Activated T-cell treated with anti-CD3 and anti-CD28 coated beads, Interleukin-2, amount 50 U/mL, for 4 hours (primary cell): ENCODE measurements at regions not wholly inside any gene's neighbourhood (a gene's known extent, or its start where the extent isn't known, plus 50 kb on each side); places are given as distances from the start of the nearest gene placed in this dataset.
"Not testable (repeated sequence)": the region's sequence is repeated elsewhere in the genome, so short reads cannot be mapped to it uniquely, and the experiment has no call there.

Source experiments
- ATAC-seq, 2 donors: fragments of 200-7000 bp; cut with Tn5 transposase; one replicate each; pipeline ENCODE4 v1.10.0; 2021
- DNase-seq: peaks from one replicate; pipeline ENCODE4 v3.0.0-alpha.2; 2020
- H3K27me3 Mint-ChIP-seq: one replicate; pipeline ENCODE4 v1.8.0; 2021; ENCODE audit warnings: low read depth, mixed read lengths
- H3K36me3 Mint-ChIP-seq: one replicate; pipeline ENCODE4 v1.8.0; 2022; ENCODE audit warnings: mixed read lengths; ENCODE audit not compliant: insufficient read depth
- H3K4me1 Mint-ChIP-seq: one replicate; pipeline ENCODE4 v1.8.0; 2021; ENCODE audit warnings: low read depth, mixed read lengths
- H3K4me3 Mint-ChIP-seq: one replicate; pipeline ENCODE4 v1.8.0; 2021; ENCODE audit warnings: mild to moderate bottlenecking, moderate library complexity, mixed read lengths
- H3K9me3 Mint-ChIP-seq: one replicate; pipeline ENCODE4 v1.8.0; 2021; ENCODE audit warnings: mixed read lengths

DNA sequence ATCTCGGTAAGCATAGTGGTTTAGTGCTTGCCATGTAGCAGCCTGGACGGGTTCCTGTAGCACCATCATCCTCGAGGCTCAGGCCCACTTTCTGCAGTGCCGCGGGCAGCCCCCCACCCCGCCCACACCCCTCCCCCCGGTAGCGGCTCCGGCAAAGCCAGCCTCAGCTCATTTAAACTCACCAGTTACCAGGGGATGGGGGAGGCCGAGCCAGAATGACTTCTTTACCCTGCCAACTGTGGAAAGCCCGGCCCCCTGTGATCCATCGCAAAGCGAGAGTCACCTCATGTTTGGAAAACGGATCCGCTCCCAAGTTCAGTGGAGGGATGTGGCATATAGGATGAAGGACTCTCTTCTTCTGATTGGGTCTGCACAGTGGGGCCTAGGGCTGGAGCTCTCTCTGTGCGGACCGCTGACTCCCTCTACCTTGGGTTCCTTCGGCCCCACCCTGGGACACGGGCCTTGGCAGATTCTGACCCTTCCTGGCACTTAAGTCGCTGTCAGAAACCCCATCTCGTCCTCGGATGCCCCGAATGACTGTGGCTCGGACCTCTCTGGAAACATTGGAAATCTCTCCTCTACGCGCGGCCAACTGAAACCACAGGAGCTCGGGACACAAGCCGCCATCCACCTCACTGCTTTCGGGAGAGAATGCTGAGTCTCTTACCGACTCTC lies 337.8 kb upstream of the DEFB115 start:
- H3K4me3 Mint-ChIP-seq: no peak overlapping the region
- H3K27me3 Mint-ChIP-seq: no peaks in the 10 kb centered on the region
- peaks cover 16% of the 10 kb centered on the region for H3K9me3 Mint-ChIP-seq
- no peaks in the 10 kb centered on the region for H3K4me1 Mint-ChIP-seq
- DNase-seq (no peak), ATAC-seq (no peak)
- no peaks in the 10 kb centered on the region for H3K36me3 Mint-ChIP-seq

GRCh38 chr20:30921286-30922071 lies 336.0 kb upstream of the DEFB115 start:
- peaks cover 2% of the 10 kb centered on the region for H3K36me3 Mint-ChIP-seq
- H3K27me3 Mint-ChIP-seq: no peaks in the 10 kb centered on the region
- no peak for DNase-seq
- ATAC-seq: no peak
- H3K9me3 Mint-ChIP-seq: peaks cover 25% of the 10 kb centered on the region
- no peak overlapping the region for H3K4me3 Mint-ChIP-seq
- no peaks in the 10 kb centered on the region for H3K4me1 Mint-ChIP-seq

DNA sequence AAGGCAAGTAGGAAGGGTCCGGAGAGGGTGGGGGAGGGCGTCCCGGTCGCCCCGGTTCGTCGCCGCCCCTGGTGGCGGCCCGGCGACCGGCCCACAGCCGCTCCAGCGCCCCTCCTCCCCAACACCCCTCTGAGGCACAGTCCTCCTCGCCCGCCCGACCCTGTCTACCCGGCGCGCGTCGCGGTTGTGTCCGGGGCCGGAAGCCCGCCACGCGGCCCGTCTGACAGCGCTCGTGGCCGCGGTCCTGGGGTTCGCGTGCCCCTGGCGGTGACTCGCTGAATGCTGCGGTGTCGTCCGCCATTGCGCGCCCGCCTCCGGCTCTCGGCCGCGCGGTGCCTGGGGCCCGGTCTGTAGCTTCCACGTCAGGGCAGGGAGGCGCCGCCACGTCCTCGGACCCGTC lies 335.3 kb upstream of the DEFB115 start:
- peaks cover 2% of the 10 kb centered on the region for H3K36me3 Mint-ChIP-seq
- DNase-seq: no peak
- no peak overlapping the region for H3K4me3 Mint-ChIP-seq

GRCh38 chr20:30937790-30938189 lies 319.7 kb upstream of the DEFB115 start:
- H3K36me3 Mint-ChIP-seq: no peaks in the 10 kb centered on the region
- H3K9me3 Mint-ChIP-seq: peaks cover 13% of the 10 kb centered on the region
- H3K4me1 Mint-ChIP-seq: no peaks in the 10 kb centered on the region
- no peaks in the 10 kb centered on the region for H3K27me3 Mint-ChIP-seq
- H3K4me3 Mint-ChIP-seq: no peak overlapping the region
- DNase-seq (no peak), ATAC-seq (no peak)

More for the DNA sequence above, 335.3 kb upstream of the DEFB115 start:
- no peak for ATAC-seq
- Mint-ChIP-seq H3K9me3 (peaks cover 26% of the 10 kb centered on the region), H3K27me3 (no peaks in the 10 kb centered on the region), H3K4me1 (no peaks in the 10 kb centered on the region)

- DNase-seq (no peak), ATAC-seq (no peak)
- Mint-ChIP-seq H3K36me3 (no peaks in the 10 kb centered on the region), H3K4me1 (no peaks in the 10 kb centered on the region), H3K9me3 (peaks cover 5% of the 10 kb centered on the region), H3K4me3 (no peak overlapping the region), H3K27me3 (no peaks in the 10 kb centered on the region)
Measured at GRCh38 chr20:30949761-30950160, 307.7 kb upstream of the DEFB115 start.

GRCh38 chr20:30951088-30951487 lies 306.4 kb upstream of the DEFB115 start:
- not testable (repeated sequence) for H3K4me1 Mint-ChIP-seq, H3K9me3 Mint-ChIP-seq, H3K27me3 Mint-ChIP-seq, H3K36me3 Mint-ChIP-seq, DNase-seq, ATAC-seq, H3K4me3 Mint-ChIP-seq

DNA sequence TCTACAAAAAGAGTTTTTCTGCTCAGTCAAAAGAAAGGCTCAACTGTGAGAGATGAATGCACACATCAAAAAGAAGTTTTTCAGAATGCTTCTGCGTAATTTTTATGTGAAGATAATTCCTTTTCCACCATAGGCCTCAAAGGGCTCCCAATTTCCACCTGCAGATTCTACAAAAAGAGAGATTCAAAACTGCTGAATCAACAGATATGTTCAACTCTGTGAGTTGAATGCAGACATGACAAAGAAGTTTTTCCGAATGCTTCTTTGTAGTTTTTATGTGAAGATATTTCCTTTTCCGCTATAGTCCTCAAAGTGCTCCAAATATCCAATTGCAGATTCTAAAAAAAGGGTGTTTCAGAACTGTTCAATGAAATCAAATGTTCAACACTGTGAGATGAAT lies 300.8 kb upstream of the DEFB115 start:
- not testable (repeated sequence) for H3K4me3 Mint-ChIP-seq, ATAC-seq, H3K4me1 Mint-ChIP-seq, H3K9me3 Mint-ChIP-seq, H3K36me3 Mint-ChIP-seq, H3K27me3 Mint-ChIP-seq, DNase-seq

DNA sequence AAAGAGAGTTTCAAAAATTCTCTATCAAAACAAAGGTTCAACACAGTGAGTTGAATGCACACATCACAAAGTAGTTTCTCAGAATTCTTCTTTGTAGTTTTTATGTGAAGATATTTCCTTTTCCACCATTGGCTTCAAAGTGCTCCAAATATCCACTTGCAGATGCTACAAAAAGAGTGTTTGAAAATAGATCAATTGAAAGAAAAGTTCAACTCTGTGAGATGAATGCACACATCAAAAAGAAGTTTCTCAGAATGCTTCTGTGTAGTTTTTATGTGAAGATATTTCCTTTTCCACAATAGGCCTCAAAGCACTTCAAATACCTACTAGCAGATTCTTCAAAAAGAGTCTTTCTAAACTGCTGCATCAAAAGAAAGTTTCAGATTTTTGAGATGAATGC lies 298.3 kb upstream of the DEFB115 start:
- not testable (repeated sequence) for H3K9me3 Mint-ChIP-seq, DNase-seq, ATAC-seq, H3K4me3 Mint-ChIP-seq, H3K4me1 Mint-ChIP-seq, H3K27me3 Mint-ChIP-seq, H3K36me3 Mint-ChIP-seq

DNA sequence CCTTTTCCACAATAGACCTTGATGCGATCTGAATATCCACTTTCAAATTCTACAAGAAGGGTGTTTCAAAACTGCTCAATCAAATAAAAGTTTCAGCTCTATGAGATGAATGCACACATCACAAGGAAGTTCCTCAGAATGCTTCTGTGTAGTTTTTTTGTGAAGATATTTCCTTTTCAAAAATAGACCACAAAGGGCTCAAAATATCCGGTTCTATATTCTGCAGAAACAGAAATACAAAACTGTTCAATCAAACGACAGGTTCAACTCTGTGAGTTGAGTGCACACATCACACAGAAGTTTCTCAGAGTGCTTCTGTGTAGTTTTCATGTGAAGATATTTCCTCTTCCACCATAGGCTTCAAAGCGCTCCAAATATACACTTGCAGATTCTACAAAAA lies 293.9 kb upstream of the DEFB115 start:
- H3K9me3 Mint-ChIP-seq: no peaks in the 10 kb centered on the region

DNA sequence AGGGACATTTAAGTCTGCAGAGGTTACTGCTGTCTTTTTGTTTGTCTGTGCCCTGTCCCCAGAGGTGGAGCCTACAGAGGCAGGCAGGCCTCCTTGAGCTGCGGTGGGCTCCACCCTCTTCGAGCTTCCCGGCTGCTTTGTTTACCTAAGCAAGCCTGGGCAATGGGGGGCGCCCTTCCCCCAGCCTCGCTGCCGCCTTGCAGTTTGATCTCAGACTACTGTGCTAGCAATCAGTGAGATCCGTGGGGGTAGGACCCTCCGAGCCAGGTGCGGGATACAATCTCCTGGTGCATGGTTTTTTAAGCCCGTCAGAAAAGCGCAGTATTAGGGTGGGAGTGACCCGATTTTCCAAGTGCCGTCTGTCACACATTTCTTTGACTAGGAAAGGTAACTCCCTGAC lies 281.6 kb upstream of the DEFB115 start:
- H3K27me3 Mint-ChIP-seq, H3K4me3 Mint-ChIP-seq, H3K36me3 Mint-ChIP-seq, H3K9me3 Mint-ChIP-seq, H3K4me1 Mint-ChIP-seq, DNase-seq, ATAC-seq: not testable (repeated sequence)

More for the DNA sequence above, 293.9 kb upstream of the DEFB115 start:
- ATAC-seq: no peak
- DNase-seq: no peak
- no peaks in the 10 kb centered on the region for H3K36me3 Mint-ChIP-seq
- H3K4me1 Mint-ChIP-seq: no peaks in the 10 kb centered on the region
- no peaks in the 10 kb centered on the region for H3K27me3 Mint-ChIP-seq
- no peak overlapping the region for H3K4me3 Mint-ChIP-seq

DNA sequence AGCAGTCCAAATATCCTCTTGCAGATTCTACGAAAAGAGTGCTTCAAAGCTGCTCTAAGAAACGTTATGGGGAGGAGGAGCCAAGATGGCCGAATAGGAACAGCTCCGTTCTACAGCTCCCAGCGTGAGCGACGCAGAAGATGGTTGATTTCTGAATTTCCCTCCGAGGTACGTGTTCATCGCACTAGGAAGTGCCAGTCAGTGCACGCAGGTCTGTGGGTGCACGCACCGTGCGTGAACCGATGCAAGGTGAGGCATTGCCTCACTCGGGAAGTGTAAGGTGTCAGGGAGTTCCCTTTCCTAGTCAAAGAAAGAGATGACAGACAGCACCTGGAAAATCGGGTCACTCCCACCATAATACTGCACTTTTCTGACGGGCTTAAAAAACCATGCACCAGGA lies 272.1 kb upstream of the DEFB115 start:
- DNase-seq (no peak), ATAC-seq (no peak)
- Mint-ChIP-seq H3K36me3 (no peaks in the 10 kb centered on the region), H3K9me3 (peaks cover 21% of the 10 kb centered on the region), H3K4me1 (no peaks in the 10 kb centered on the region), H3K4me3 (no peak overlapping the region), H3K27me3 (no peaks in the 10 kb centered on the region)
